GM21825 (cell line): ENCODE measurements at regions not wholly inside any gene's neighbourhood (a gene's known extent, or its start where the extent isn't known, plus 50 kb on each side); places are given as distances from the start of the nearest gene placed in this dataset.

Source experiments
- ATAC-seq: cut with Tn5 transposase; IDR thresholded peaks from one replicate; pipeline ENCODE4 v1.9.1; 2021; ENCODE audit warnings: mild to moderate bottlenecking, moderate library complexity; ENCODE audit not compliant: unreplicated experiment

- ATAC-seq: no peak
Measured at GRCh38 chr2:15701341-15701907, 109.8 kb downstream of the DDX1 start.

DNA sequence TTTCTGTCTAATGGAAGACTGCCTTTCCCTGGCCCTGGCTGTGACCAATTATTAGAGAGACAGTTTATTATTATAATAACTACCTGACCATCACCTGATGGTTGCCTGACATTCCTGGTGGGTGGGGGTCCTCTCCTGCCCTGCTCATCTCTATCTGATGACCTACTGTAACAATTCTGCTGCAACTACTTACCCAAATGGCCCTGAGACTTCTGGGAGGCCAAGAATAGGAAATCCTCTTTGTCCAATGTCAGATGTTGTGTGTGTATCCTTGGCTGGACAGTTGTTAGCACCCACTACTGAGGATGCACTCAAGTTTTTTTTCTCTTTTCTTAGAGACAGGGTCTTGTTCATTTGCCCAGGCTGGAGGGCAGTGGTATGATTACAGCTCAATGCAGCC is 110.3 kb downstream of the DDX1 start:
- ATAC-seq: no peak

DNA sequence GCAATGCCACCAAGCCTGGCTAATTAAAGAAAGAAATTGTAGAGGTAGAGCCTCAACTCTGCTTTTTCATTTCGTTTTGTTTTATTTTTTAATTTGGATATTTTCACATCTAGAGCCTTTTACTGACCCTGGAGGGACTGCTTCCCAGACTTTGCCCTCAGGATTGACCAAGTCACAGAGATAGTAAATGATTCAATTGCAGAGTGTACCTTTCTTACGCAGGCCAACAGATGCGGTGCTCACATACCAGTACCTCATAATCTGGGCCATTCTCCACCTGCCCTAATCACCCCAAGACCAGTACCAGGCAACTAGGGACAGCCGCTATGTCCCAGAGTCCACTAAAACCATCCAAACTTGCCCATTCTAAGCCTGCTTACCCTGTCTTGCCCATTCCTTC is 110.8 kb downstream of the DDX1 start:
- ATAC-seq: no peak

DNA sequence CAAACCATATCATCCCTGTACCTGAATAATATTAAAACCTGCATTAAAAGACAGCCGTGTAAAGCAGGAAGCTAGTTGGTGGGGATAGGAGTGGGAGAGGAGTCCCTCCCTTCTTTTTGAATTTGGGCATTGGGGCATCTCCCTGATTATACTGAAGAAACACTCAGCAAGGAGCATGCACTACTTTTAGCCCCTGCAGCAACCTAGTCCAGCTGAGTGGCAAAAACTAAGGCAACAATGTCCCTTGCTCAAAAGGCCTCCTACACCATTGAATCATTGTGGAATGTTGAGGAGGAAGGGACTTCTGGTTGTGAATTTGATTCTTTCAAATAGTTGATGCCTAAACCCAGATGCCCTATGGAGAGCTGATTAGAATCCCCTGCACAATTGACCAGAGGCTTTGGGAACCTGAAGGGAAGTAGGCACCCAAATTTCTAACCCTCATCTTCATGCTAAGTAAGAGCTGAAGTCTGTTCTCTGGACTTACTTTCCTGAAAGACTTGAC is 111.7 kb downstream of the DDX1 start:
- ATAC-seq: no peak

- no peak for ATAC-seq
Measured at GRCh38 chr2:15704086-15704787, 112.6 kb downstream of the DDX1 start.

DNA sequence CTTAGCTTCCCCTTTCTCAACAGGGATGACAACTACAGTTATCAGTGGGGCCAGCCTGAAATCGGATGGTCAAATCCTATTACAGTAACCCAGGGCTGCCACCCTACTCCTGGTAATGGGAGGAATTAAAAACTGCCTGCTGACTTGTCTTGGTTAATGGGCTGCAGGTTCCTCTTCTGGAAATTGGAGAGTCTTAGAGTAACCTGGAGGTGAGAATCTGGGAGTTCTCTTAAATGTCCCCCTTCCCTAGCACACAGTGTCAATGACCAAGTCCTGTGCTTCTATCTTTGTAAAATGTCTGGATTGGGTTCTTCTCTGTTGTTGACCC is 113.1 kb downstream of the DDX1 start:
- ATAC-seq: no peak

DNA sequence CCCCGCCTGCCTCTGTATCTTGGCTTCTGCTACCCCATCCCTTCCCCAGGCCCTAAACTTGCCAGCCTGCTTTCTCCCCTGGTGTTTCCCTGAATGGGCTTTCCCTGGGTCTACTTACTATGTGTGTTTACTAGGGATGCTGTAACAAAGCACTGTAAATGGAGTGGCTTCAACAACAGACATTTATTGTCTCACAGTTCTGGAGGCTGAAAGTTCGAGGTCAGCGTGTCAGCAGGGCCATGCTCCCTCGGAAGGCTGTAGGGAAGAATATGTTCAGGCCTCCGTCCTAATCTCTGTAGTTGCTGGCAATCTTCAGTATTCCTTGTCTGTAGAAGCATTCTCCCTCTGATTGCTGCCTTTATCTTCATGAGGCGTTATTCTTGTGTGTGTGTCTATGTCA is 113.6 kb downstream of the DDX1 start:
- no peak for ATAC-seq

DNA sequence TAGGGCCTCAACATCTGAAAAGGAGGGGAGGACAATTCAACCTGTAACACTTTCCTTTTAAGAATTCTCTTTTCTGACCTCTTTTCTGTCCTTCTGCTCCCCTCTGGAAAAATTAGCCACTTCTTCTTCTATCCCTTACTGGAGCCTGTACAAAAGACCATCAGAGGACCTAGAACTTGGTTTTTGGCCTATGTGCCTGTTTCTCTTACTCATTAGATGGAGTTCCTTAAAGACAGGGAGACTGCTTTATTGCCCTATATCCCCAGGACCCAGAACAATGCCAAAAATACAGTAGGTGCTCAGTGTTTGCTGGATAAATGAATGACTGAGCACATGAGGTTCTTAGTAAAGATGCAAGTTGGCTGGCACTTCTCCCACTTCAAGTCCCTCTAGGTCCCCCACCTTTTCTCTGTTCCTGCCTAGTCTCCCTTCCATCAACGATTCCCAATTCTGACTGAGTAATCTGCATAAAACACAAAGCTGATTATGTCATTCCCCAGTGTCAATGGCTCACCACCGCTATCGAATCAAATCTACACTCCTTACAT is 114.2 kb downstream of the DDX1 start:
- no peak for ATAC-seq

GRCh38 chr2:15706424-15706823 is 114.8 kb downstream of the DDX1 start:
- ATAC-seq: no peak

- no peak for ATAC-seq
Measured at GRCh38 chr2:15706986-15707632, 115.4 kb downstream of the DDX1 start.

- no peak for ATAC-seq
Measured at GRCh38 chr2:15708161-15708560, 116.5 kb downstream of the DDX1 start.

DNA sequence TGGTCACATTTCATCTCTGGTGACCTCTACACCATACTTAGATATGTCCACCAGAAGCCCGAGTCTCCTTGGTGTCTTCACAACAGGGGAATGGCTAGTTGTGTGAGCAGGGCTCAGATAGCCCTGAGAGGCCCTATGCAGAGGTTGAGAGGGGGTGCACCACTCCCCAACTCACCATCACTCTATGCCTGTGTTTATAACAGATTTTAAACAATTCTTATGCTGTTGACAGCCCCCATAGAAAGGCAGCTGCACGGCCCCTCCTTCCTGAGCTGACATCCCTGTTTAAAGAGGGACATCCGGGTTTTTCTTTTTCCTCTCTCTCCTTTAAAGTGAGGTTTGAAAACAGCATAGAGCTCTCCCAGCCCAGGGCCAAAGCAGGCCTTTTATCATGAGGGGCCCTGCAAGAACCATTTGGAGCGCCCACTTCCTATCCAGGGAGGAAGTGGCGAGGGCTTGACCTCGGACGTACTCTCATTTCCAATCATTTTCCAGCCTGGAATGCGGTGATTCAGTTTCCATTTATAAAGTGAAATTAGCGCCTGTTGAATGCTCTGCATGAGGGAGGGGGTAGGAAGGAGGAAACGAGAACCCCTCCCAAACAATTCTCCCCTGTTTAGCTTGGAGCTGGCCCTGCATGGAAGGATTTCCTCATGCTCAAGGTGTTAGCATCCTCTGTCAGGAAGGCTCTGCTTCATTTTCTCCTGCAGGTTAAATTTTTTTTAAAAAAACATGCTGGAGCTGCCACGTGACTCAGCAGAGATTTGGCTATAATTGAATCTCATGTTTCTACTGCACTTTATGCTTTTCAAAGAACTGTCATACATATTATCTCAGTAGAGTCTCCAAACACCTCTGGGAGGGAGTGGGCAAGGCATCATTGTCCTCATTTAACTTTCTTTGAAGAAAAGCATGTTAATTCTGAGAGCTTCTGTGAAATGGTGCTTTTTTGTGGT is 117.5 kb downstream of the DDX1 start:
- no peak for ATAC-seq

GRCh38 chr2:15711126-15711860 is 119.6 kb downstream of the DDX1 start:
- no peak for ATAC-seq

DNA sequence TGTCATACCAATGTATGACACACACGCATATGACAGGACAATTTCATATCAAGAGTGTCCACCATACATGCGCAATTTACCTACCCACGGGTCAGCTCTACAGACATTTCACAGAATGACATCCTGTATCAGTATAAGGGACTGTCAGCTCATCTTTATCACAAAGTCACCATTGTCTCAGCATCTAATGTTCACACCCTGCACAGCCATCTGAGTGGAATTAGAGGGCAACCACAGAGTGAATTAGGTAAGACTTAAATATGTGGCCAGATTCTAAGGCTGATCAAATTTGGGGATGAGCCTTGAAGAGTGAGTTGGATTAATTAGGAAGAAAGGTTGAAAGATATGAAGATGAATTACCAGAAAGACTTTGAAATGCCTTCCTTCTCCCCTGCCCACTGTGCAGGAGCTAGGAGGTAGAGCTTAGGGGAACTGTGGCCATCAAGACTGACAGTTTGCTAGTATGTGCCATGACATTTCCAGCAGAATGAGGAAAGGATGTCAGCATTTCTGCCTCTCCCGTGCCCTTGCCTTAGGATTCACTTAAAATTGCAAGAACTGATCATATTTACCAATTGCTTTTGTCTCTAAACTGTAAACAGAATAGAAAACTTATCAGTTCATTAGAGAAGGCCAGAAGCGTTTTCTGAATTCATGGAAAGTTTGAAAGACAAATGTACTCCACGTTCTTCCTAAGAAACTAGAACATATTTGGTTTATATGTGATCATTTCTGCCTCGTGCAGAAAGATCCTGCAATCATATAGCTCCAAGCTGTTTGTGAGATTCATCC is 121.1 kb downstream of the DDX1 start:
- ATAC-seq: no peak

- no peak for ATAC-seq
Measured at GRCh38 chr2:15713475-15713874, 121.8 kb downstream of the DDX1 start.

GRCh38 chr2:15714002-15714401 is 122.3 kb downstream of the DDX1 start:
- ATAC-seq: no peak

GRCh38 chr2:15714609-15715008 is 122.9 kb downstream of the DDX1 start:
- ATAC-seq: no peak

DNA sequence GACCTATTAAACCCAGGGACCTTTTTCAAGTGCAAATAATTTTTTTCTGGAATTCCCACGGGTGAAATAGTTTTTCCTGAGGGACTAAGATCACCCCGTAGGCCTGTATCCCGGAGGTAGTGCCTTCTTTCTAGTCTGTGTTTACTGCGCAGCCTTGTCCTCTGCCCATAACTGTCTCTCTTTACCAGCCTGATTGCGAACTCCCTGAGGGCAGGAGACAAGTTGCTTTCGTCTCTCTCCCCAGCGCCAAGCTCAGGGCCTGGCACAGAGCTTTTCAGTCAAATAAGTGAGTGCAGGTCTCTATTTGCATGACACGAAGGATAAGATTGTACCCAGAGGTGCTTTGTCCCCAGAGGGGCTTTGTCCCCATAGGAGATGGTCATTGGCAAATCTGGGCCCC is 123.9 kb downstream of the DDX1 start:
- no peak for ATAC-seq

DNA sequence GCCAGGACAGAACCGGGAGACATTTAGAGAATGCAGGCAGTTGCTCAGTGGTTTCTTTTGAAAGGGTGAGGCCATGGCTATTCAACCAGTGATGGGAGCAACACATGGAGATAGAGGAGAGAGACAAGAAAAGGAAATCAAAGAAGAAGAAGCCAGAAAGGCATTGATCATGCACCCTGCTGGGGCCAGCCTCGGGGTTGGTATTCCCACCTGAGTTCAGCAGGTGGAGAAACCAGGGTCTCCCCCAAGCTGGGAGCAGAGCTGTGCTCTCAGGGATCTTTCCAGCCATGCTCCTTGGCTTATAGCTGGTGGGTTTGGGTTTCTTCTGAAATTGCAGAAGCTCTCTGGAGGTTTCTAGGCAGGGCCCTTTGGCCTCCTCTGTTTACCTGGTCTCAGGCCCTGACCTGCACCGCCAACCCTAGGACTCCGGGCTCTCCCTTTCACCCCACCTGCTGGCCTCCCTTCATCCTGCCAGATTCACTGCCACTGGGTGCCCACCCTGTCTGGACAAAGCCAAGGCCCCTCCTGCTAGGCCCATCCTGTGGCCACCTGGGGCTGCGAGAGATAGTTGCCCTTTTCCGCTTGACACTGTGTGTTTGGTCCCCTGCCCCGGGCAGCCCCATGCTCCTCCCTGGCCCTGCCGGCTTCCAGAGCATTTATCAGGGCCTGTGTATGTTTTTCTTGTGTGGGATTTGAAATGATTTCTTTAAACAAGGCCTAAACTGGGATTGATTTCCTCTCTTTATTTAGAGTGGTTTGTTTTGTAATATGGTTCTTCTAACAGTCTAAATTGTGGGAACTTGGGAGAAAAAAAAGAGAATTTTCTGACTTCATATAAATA is 126.7 kb downstream of the DDX1 start:
- ATAC-seq: no peak
